ENCODE measurements at regions not wholly inside any gene's neighbourhood (a gene's known extent, or its start where the extent isn't known, plus 50 kb on each side); places are given as distances from the start of the nearest gene placed in this dataset.

DNA sequence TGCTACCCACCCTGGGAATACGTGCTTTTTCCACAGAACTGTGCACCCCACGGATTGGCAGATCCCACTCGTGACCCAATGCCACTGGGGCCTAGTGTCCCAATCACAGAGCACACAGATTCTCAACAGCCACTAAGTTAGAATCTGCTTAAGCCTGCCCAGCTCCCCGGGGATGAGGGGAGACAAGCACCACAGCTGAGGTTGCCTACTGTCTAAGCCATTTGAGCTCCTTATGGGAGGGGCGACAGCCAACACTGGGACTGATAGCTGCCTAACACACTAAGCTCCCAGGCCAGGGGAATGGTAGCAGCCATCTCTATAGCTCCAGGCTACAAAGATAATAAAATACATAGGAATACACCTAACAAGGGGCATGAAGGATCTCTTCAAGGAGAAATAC is 93.5 kb upstream of the GUCY1A1 start:
- H3K36me3 ChIP-seq = no peaks in the 10 kb centered on the region
- 76 to 80% methylated on average over 5 of the region's 5 CpGs for WGBS, 2 donors
- no peak for DNase-seq (ENCODE audit: low spot score in 2 of 2)
- no peaks in the 10 kb centered on the region for H3K27me3 ChIP-seq
- no peak overlapping the region for H3K27ac ChIP-seq
- H3K4me3 ChIP-seq = no peak overlapping the region
- H3K4me1 ChIP-seq = no peaks in the 10 kb centered on the region
- H3K9me3 ChIP-seq = peaks cover 0 to 8% (median 0%) of the 10 kb centered on the region in 4 donors
- TF ChIP-seq EP300 (IDR thresholded peaks at IDR 0.05) = no peak
- no peak for TF ChIP-seq POLR2A (IDR thresholded peaks at IDR 0.05)
- TF ChIP-seq, protein P1, sequence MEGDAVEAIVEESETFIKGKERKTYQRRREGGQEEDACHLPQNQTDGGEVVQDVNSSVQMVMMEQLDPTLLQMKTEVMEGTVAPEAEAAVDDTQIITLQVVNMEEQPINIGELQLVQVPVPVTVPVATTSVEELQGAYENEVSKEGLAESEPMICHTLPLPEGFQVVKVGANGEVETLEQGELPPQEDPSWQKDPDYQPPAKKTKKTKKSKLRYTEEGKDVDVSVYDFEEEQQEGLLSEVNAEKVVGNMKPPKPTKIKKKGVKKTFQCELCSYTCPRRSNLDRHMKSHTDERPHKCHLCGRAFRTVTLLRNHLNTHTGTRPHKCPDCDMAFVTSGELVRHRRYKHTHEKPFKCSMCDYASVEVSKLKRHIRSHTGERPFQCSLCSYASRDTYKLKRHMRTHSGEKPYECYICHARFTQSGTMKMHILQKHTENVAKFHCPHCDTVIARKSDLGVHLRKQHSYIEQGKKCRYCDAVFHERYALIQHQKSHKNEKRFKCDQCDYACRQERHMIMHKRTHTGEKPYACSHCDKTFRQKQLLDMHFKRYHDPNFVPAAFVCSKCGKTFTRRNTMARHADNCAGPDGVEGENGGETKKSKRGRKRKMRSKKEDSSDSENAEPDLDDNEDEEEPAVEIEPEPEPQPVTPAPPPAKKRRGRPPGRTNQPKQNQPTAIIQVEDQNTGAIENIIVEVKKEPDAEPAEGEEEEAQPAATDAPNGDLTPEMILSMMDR (IDR thresholded peaks at IDR 0.05) = no peak

DNA sequence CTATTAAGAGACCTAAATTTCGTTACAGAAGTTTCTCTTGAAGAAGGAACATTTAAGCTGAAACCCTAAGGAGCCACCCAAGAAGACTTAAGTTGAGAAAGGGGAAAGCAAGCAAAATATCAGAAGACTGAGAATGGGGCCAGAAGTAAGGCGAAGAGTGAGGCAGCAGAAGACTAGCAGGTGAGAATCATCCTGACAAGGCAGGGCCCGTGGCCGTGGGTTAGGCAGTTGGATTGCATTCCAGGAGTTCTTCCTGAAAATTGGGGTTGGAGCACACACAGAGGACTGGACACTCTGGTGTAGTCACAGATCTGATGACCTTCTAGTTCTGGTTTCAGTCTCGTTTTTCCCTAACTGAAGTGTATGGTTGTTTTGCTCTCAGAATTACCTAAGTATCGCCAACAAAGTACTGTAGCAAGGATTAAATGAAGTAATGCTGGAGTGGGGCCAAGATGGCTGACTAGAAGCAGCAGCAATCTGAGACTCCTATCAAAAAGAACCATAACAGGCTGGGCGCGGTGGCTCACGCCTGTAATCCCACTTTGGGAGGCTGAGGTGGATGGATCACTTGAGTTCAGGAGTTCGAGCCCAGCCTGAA is 94.4 kb upstream of the GUCY1A1 start:
- Histone ChIP-seq H3K27ac (no peak overlapping the region), H3K36me3 (no peaks in the 10 kb centered on the region), H3K9me3 (peaks cover 0 to 8% (median 0%) of the 10 kb centered on the region in 4 donors), H3K4me1 (no peaks in the 10 kb centered on the region), H3K4me3 (no peak overlapping the region), H3K27me3 (no peaks in the 10 kb centered on the region)
- 80 to 81% methylated on average over 10 of the region's 10 CpGs for WGBS, 2 donors
- TF ChIP-seq, protein P1 (IDR thresholded peaks at IDR 0.05) = no peak
- no peak for TF ChIP-seq EP300 (IDR thresholded peaks at IDR 0.05)
- TF ChIP-seq POLR2A (IDR thresholded peaks at IDR 0.05) = no peak
- no peak for DNase-seq (ENCODE audit: low spot score in 2 of 2)

DNA sequence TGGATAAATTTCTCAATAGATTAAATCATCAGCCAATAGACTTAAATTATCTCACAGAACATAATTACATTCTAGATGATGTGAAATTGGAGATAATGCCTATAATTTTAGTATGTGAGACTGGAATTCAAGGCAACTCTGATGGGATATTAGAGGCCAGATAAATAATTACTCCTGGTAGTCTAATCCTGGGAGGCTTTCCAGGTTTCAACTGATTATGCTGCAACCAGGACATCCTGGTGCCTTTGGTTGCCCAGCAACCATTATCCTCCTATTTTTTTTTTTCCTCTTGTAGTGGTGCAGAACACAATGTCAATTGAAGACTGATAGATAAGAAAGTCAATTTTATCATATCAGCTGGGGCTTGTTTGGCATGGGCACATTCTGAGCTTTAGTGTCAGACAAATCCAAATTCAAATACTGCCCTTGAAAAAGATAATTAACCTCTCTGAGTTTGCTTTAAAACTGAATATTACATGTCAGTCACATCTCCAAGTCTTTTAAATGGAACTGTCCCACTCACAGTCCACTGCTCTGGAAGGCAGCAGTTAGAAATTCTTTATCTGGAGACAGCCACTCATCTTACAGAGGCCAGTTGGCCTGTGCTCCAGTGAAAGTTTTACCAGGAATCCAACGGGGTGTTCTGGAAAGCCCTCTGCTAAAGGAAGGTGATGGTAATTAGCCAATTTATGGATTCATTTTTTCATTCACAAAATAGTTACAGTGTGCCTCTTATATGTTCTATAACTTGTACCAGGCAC is 95.3 kb upstream of the GUCY1A1 start:
- DNase-seq (ENCODE audit: low spot score in 2 of 2) = no peak
- H3K36me3 ChIP-seq = no peaks in the 10 kb centered on the region
- H3K4me1 ChIP-seq = no peaks in the 10 kb centered on the region
- no peak overlapping the region for H3K27ac ChIP-seq
- 65 to 83% methylated on average over 1 of the region's 1 CpG for WGBS, 2 donors
- no peak overlapping the region for H3K4me3 ChIP-seq
- TF ChIP-seq POLR2A (IDR thresholded peaks at IDR 0.05) (no peak), EP300 (IDR thresholded peaks at IDR 0.05) (no peak)
- TF ChIP-seq, protein P1 (IDR thresholded peaks at IDR 0.05) = no peak
- peaks cover 0 to 8% (median 0%) of the 10 kb centered on the region in 4 donors for H3K9me3 ChIP-seq
- H3K27me3 ChIP-seq = no peaks in the 10 kb centered on the region

DNA sequence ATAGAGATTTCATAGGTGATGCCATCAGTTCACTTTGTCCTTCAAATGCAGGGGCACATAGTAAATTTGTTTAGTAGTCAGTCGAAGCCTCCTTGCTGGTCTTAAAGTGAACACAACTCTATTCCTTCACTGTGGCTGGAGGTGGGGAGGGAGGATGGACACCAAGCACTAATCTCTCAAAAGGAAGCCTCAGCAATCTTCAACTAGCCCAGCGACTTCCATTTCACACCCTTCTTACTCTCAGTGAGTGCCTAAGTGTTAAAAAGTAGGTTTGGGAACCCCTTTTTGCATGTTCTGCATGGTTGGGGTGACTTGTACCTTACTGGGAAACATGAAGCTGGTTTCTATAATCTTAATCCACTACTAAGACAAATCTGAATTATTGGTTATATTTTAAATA is 96.0 kb upstream of the GUCY1A1 start:
- H3K9me3 ChIP-seq = peaks cover 0 to 8% (median 0%) of the 10 kb centered on the region in 4 donors
- no peak overlapping the region for H3K27ac ChIP-seq
- no peaks in the 10 kb centered on the region for H3K36me3 ChIP-seq
- no peaks in the 10 kb centered on the region for H3K27me3 ChIP-seq
- WGBS, 2 donors = 81 to 83% methylated on average over 2 of the region's 2 CpGs
- H3K4me3 ChIP-seq = no peak overlapping the region
- TF ChIP-seq EP300 (IDR thresholded peaks at IDR 0.05) (no peak), POLR2A (IDR thresholded peaks at IDR 0.05) (no peak)
- TF ChIP-seq, protein P1 (IDR thresholded peaks at IDR 0.05) = no peak
- no peak for DNase-seq (ENCODE audit: low spot score in 2 of 2)
- no peaks in the 10 kb centered on the region for H3K4me1 ChIP-seq

DNA sequence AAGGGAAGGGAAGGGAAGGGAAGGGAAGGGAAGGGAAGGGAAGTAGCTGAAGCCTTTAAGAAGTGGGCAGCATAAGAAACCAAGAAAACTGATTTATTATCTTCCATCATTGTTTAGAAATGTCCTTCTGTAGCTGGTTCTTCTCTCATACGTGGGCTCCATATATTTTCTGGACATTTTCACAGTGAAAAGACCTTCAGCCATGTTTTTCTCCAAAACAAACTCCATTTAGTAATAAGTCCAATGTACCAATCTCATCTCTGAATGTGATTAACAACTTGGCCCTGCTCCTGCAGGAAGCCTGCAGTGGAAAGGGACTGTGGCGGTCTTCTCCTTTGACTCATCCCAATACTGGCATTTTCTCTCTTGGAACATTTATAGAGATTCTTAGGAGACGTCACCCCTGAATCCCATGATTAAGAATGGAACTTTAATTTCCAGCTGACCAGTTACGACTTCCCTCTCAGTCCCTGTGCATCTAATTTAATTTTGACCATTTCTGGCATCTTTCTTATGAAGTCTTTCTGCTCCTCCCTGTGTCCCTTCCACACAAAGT is 96.6 kb upstream of the GUCY1A1 start:
- TF ChIP-seq, protein P1 (IDR thresholded peaks at IDR 0.05) = no peak
- no peak for TF ChIP-seq EP300 (IDR thresholded peaks at IDR 0.05)
- TF ChIP-seq POLR2A (IDR thresholded peaks at IDR 0.05) = no peak
- H3K4me1 ChIP-seq = no peaks in the 10 kb centered on the region
- 83 to 85% methylated on average over 4 of the region's 4 CpGs for WGBS, 2 donors
- H3K27me3 ChIP-seq = no peaks in the 10 kb centered on the region
- H3K27ac ChIP-seq = no peak overlapping the region
- H3K36me3 ChIP-seq = no peaks in the 10 kb centered on the region
- DNase-seq (ENCODE audit: low spot score in 2 of 2) = no peak
- H3K4me3 ChIP-seq = no peak overlapping the region
- peaks cover 0 to 8% (median 0%) of the 10 kb centered on the region in 4 donors for H3K9me3 ChIP-seq
